BLaER1 treated with 17β-estradiol and CSF1 and Interleukin-3, amounts not matched to agents 10 nM and 100 nM (cell line): ENCODE measurements at regions not wholly inside any gene's neighbourhood (a gene's known extent, or its start where the extent isn't known, plus 50 kb on each side); places are given as distances from the start of the nearest gene placed in this dataset.

ENCODE experiments used
- H3K27ac ChIP-seq, 11 experiments: shearing (Covaris generic); formaldehyde crosslinking; 2 replicates each; pipeline ENCODE4 v1.8.1; 2022
- H3K27me3 ChIP-seq, 11 experiments: shearing (Covaris generic); formaldehyde crosslinking; 2 replicates each; pipeline ENCODE4 v1.8.1; 2022
- H3K36me3 ChIP-seq, 11 experiments: shearing (Covaris generic); formaldehyde crosslinking; 2 replicates each; pipeline ENCODE4 v1.8.1; 2022
- H3K4me1 ChIP-seq, 10 experiments: shearing (Covaris generic); formaldehyde crosslinking; 2 replicates each; pipeline ENCODE4 v1.8.1; 2022
- H3K4me2 ChIP-seq, 11 experiments: shearing (Covaris generic); formaldehyde crosslinking; 2 replicates each; pipeline ENCODE4 v1.8.1; 2022
- H3K4me3 ChIP-seq, 10 experiments: shearing (Covaris generic); formaldehyde crosslinking; 2 replicates each; pipeline ENCODE4 v1.8.1; 2022
- H3K9ac ChIP-seq, 11 experiments: shearing (Covaris generic); formaldehyde crosslinking; 2 replicates each; pipeline ENCODE4 v1.8.1; 2022
- H3K9me3 ChIP-seq, 11 experiments: shearing (Covaris generic); formaldehyde crosslinking; replicated peaks in 1 of 11; 2 replicates each; pipeline ENCODE4 v1.8.1; 2022
- H4K20me1 ChIP-seq, 11 experiments: shearing (Covaris generic); formaldehyde crosslinking; 2 replicates each; pipeline ENCODE4 v1.8.1; 2022
- Cebpa-rat ChIP-seq, 11 experiments: shearing (Covaris generic); IDR thresholded peaks; 2 replicates each; pipeline ENCODE4 v1.8.1; 2022

- Histone ChIP-seq H3K4me2 (peak overlapping the region in 9 of 11 experiments; percentile 58 to 78 (median 71); a peak in 14 of 22 replicates), H3K4me3 (no peak overlapping the region), H3K27ac (0 out of 22 replicates have a peak overlapping the region, but pooled peaks of 1 of the 11 experiments have one; percentile 24), H3K9ac (no peak overlapping the region), H3K36me3 (no peaks in the 10 kb centered on the region), H3K9me3 (peaks cover 6 to 26% (median 13%) of the 10 kb centered on the region in 11 experiments; a peak in 21 of 22 replicates), H3K4me1 (peaks cover 8 to 41% (median 37%) of the 10 kb centered on the region in 10 experiments), H3K27me3 (no peaks in the 10 kb centered on the region), H4K20me1 (no peaks in the 10 kb centered on the region)
- TF ChIP-seq Cebpa-rat (IDR thresholded peaks at IDR 0.05) = no peak
Measured at GRCh38 chrX:46257451-46257879, 287.8 kb downstream of the ZNF674 start.

- Histone ChIP-seq H3K4me3 (no peak overlapping the region), H3K27me3 (no peaks in the 10 kb centered on the region), H3K4me1 (peaks cover 8 to 47% (median 37%) of the 10 kb centered on the region in 10 experiments), H3K9me3 (peaks cover 10 to 32% (median 19%) of the 10 kb centered on the region in 11 experiments; a peak in 21 of 22 replicates), H3K27ac (0 out of 22 replicates have a peak overlapping the region, but pooled peaks of 1 of the 11 experiments have one; percentile 24), H4K20me1 (no peaks in the 10 kb centered on the region), H3K36me3 (no peaks in the 10 kb centered on the region), H3K9ac (no peak overlapping the region), H3K4me2 (peak overlapping the region in 9 of 11 experiments; percentile 58 to 78 (median 71); a peak in 16 of 22 replicates)
- TF ChIP-seq Cebpa-rat (IDR thresholded peaks at IDR 0.05) = 0 out of 22 replicates have a peak, but pooled peaks of 1 of the 11 experiments have one; percentile 21
Measured at GRCh38 chrX:46256875-46257274, 288.3 kb downstream of the ZNF674 start.

GRCh38 chrX:46255046-46255445 lies 290.2 kb downstream of the ZNF674 start:
- H3K27ac ChIP-seq = peak overlapping the region in 6 of 11 experiments; percentile 23 to 59 (median 30); a peak in 9 of 22 replicates
- 0 out of 22 replicates have a peak overlapping the region, but pooled peaks of 1 of the 11 experiments have one; percentile 16 for H3K9ac ChIP-seq
- TF ChIP-seq Cebpa-rat (IDR thresholded peaks at IDR 0.05) = no peak
- peak overlapping the region; percentile 13 to 78 (median 66); a peak in 21 of 22 replicates for H3K4me2 ChIP-seq
- H3K9me3 ChIP-seq = peaks cover 14 to 45% (median 28%) of the 10 kb centered on the region in 11 experiments; a peak in 21 of 22 replicates
- H3K36me3 ChIP-seq = no peaks in the 10 kb centered on the region
- peaks cover 8 to 50% (median 37%) of the 10 kb centered on the region in 10 experiments for H3K4me1 ChIP-seq
- no peaks in the 10 kb centered on the region for H3K27me3 ChIP-seq
- no peak overlapping the region; a peak in 1 of 20 replicates for H3K4me3 ChIP-seq
- H4K20me1 ChIP-seq = no peaks in the 10 kb centered on the region

- Histone ChIP-seq H3K9me3 (peaks cover 14 to 45% (median 28%) of the 10 kb centered on the region in 11 experiments; a peak in 21 of 22 replicates), H4K20me1 (no peaks in the 10 kb centered on the region), H3K9ac (no peak overlapping the region), H3K36me3 (no peaks in the 10 kb centered on the region), H3K27me3 (no peaks in the 10 kb centered on the region), H3K4me3 (no peak overlapping the region; a peak in 1 of 20 replicates), H3K4me2 (peak overlapping the region; percentile 13 to 78 (median 66); a peak in 19 of 22 replicates), H3K4me1 (peaks cover 8 to 50% (median 37%) of the 10 kb centered on the region in 10 experiments), H3K27ac (peak overlapping the region in 3 of 11 experiments; percentile 15 to 34 (median 30); a peak in 2 of 22 replicates)
- TF ChIP-seq Cebpa-rat (IDR thresholded peaks at IDR 0.05) = no peak
Measured at GRCh38 chrX:46254641-46255040, 290.6 kb downstream of the ZNF674 start.

- Histone ChIP-seq H4K20me1 (no peaks in the 10 kb centered on the region), H3K4me1 (peaks cover 8 to 43% (median 30%) of the 10 kb centered on the region in 10 experiments), H3K27ac (no peak overlapping the region), H3K4me3 (no peak overlapping the region), H3K36me3 (no peaks in the 10 kb centered on the region), H3K27me3 (no peaks in the 10 kb centered on the region), H3K9me3 (peaks cover 14 to 40% (median 24%) of the 10 kb centered on the region in 11 experiments; a peak in 21 of 22 replicates), H3K4me2 (peak overlapping the region in 3 of 11 experiments; percentile 8 to 12 (median 11); a peak in 2 of 22 replicates), H3K9ac (no peak overlapping the region)
- no peak for TF ChIP-seq Cebpa-rat (IDR thresholded peaks at IDR 0.05)
Measured at GRCh38 chrX:46251755-46252154, 293.5 kb downstream of the ZNF674 start.

- H3K27me3 ChIP-seq = no peaks in the 10 kb centered on the region
- H3K9me3 ChIP-seq = peaks cover 19 to 38% (median 26%) of the 10 kb centered on the region in 11 experiments; a peak in 21 of 22 replicates
- no peak overlapping the region for H3K9ac ChIP-seq
- H3K4me2 ChIP-seq = no peak overlapping the region
- no peaks in the 10 kb centered on the region for H4K20me1 ChIP-seq
- no peaks in the 10 kb centered on the region for H3K36me3 ChIP-seq
- H3K4me1 ChIP-seq = peaks cover 5 to 27% (median 14%) of the 10 kb centered on the region in 10 experiments
- H3K4me3 ChIP-seq = no peak overlapping the region
- TF ChIP-seq Cebpa-rat (IDR thresholded peaks at IDR 0.05) = no peak
- no peak overlapping the region for H3K27ac ChIP-seq
Measured at GRCh38 chrX:46250151-46250550, 295.1 kb downstream of the ZNF674 start.

- Histone ChIP-seq H3K4me3 (no peak overlapping the region), H4K20me1 (no peaks in the 10 kb centered on the region), H3K27me3 (no peaks in the 10 kb centered on the region), H3K4me1 (peaks cover 0 to 9% (median 0%) of the 10 kb centered on the region in 10 experiments; a peak in 4 of 20 replicates), H3K36me3 (no peaks in the 10 kb centered on the region), H3K9ac (no peak overlapping the region), H3K4me2 (no peak overlapping the region), H3K27ac (no peak overlapping the region), H3K9me3 (peaks cover 9 to 39% (median 28%) of the 10 kb centered on the region in 11 experiments; a peak in 21 of 22 replicates)
- TF ChIP-seq Cebpa-rat (IDR thresholded peaks at IDR 0.05) = no peak
Measured at GRCh38 chrX:46247456-46247855, 297.8 kb downstream of the ZNF674 start.

GRCh38 chrX:46244451-46244850 lies 300.8 kb downstream of the ZNF674 start:
- Histone ChIP-seq H3K4me2 (no peak overlapping the region), H3K27ac (no peak overlapping the region), H3K4me3 (no peak overlapping the region), H3K4me1 (peaks cover 0 to 11% (median 0%) of the 10 kb centered on the region in 10 experiments; a peak in 7 of 20 replicates), H3K9me3 (peaks cover 14 to 38% (median 32%) of the 10 kb centered on the region in 11 experiments; a peak in 21 of 22 replicates), H3K9ac (no peak overlapping the region), H3K36me3 (no peaks in the 10 kb centered on the region), H3K27me3 (no peaks in the 10 kb centered on the region), H4K20me1 (no peaks in the 10 kb centered on the region)
- no peak for TF ChIP-seq Cebpa-rat (IDR thresholded peaks at IDR 0.05)

GRCh38 chrX:46236411-46236810 lies 308.8 kb downstream of the ZNF674 start:
- peaks cover 0 to 6% (median 4%) of the 10 kb centered on the region in 10 experiments; a peak in 7 of 20 replicates for H3K4me1 ChIP-seq

More at GRCh38 chrX:46236411-46236810, 308.8 kb downstream of the ZNF674 start:
- no peak overlapping the region for H3K9ac ChIP-seq
- peak overlapping the region in 3 of 11 experiments; percentile 13 to 28 (median 24); a peak in 1 of 22 replicates for H3K4me2 ChIP-seq
- H3K4me3 ChIP-seq = no peak overlapping the region
- H3K9me3 ChIP-seq = peaks cover 12 to 21% (median 16%) of the 10 kb centered on the region in 11 experiments; a peak in 21 of 22 replicates
- H4K20me1 ChIP-seq = no peaks in the 10 kb centered on the region
- H3K27me3 ChIP-seq = no peaks in the 10 kb centered on the region
- no peak overlapping the region for H3K27ac ChIP-seq
- no peaks in the 10 kb centered on the region for H3K36me3 ChIP-seq
- TF ChIP-seq Cebpa-rat (IDR thresholded peaks at IDR 0.05) = no peak
